Sigmoid colon (tissue), 3 donors: ENCODE measurements at regions not wholly inside any gene's neighbourhood (a gene's known extent, or its start where the extent isn't known, plus 50 kb on each side); places are given as distances from the start of the nearest gene placed in this dataset.

ENCODE experiments used
- CTCF ChIP-seq, 4 experiments: fragments of 450-650 bp in 3 of 4; fragments of 200-600 bp in 1 of 4; IDR thresholded peaks; one replicate each; pipeline ENCODE4 v1.5.1; 2016 to 2019; ENCODE audit warnings: antibody characterized with exemption in 4 of 4, mild to moderate bottlenecking in 3 of 4, moderate library complexity in 2 of 4
- POLR2A ChIP-seq, 2 donors: fragments of 450-650 bp; IDR thresholded peaks; one replicate each; pipeline ENCODE4 v1.6.1; 2016; ENCODE audit warnings: antibody characterized with exemption in 2 of 2, mild to moderate bottlenecking in 2 of 2, moderate library complexity in 2 of 2

GRCh38 chr6:40810171-40810570 is 223.0 kb upstream of the LRFN2 start:
- TF ChIP-seq CTCF (IDR thresholded peaks at IDR 0.05) (no peak), POLR2A (IDR thresholded peaks at IDR 0.05) (no peak)
